HG03095 (cell line): ENCODE measurements at regions not wholly inside any gene's neighbourhood (a gene's known extent, or its start where the extent isn't known, plus 50 kb on each side); places are given as distances from the start of the nearest gene placed in this dataset.

Source experiments
- ATAC-seq: cut with Tn5 transposase; IDR thresholded peaks from one replicate; pipeline ENCODE4 v1.9.1; 2021; ENCODE audit warnings: moderate library complexity; ENCODE audit not compliant: unreplicated experiment

DNA sequence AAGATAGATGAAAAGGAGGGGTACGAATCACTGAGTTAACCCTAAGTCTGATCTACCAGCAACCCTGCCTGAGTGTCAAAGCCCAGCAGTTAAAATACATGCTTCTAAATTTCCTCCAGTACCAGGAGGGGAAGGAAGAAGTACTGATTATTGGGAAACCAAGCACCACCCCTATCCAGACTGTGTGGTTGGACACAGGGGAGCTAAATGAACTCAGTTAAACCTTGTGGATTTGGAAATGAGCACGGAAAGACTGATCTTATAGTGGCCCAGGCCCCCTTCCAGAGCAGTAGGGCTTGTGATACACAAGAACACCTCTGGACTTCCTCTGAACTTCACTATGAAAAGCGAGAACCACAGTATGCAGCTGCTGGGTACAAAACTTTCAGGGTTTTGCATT lies 585.6 kb downstream of the MAFB start:
- ATAC-seq = no peak

DNA sequence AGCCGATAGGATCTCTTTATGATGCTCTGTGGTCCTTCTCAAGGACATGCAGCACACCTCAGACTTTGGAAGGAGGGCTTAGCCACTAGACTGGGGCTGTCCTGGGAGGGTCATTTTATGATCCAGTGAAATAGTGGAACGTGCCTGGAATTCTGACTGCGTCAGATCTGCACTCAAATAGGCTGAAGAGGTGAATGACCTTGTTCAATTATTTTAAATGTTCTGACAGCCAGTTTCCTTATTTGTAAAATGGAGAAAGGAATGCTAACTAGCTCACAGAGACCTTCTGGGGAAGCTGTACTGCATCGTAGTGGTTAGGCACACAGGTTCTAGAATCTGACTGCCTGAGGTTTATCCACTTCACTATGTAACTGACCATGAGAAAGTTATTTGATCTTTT lies 587.5 kb downstream of the MAFB start:
- ATAC-seq = no peak

- ATAC-seq = no peak
Measured at GRCh38 chr20:40100261-40100660, 588.8 kb downstream of the MAFB start.

- ATAC-seq = no peak
Measured at GRCh38 chr20:40090236-40090635, 598.8 kb downstream of the MAFB start.

DNA sequence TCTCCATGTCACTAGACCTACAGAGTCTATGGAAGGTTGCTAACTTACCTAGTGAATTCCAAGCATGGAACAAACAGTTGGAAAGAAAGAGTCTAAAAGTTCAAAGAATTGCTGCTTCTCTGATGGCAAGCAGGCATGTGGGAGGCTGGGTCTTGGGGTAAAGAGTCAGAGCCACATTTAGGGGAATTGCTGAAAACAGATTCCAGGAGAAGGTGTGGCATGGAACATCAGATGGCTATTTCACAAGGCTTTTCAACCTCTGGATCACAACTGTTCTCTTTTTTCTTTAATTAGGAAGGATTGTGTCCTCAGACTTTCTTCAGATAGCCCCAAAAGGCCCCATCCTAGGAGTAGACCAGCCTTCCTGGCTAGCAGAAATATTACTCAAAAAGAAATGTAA lies 601.5 kb downstream of the MAFB start:
- no peak for ATAC-seq

DNA sequence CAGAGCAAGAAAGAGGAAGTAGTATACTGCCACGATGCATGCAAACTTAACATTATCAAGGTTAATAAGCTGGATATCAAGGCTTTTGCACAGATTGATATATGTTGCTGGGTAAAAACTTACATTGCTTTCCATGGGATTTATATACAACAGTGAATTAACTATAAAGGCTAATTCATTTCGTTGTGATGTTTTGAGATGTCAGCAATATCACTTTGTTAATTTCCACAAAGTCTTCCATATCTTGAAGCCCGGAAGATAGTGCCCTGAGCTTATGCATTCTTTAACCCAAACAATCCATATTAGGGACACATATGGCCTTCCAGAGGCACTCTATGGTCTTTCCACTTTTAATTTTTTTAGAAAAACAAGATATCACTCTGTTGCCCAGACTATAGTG lies 603.5 kb downstream of the MAFB start:
- ATAC-seq = no peak

GRCh38 chr20:40082436-40082835 lies 606.6 kb downstream of the MAFB start:
- ATAC-seq = no peak

DNA sequence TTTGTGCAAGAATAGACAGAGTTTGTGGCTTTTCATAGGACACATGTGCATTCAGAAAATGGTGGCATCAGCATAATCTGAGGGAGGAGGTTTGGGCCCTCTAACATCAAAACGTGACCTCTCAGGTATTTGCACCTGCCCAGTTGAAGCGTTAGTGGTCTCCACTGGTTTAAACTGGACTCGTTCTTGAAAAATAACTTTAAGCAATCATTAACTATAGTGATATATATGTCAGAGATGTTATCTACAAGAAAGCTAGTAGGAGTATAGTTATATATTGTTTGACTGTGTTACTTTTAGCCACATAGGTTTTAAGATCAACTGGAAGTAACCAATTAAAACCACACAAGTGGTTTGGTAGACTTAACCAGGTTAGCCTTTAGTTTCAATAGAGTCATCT lies 607.4 kb downstream of the MAFB start:
- no peak for ATAC-seq

DNA sequence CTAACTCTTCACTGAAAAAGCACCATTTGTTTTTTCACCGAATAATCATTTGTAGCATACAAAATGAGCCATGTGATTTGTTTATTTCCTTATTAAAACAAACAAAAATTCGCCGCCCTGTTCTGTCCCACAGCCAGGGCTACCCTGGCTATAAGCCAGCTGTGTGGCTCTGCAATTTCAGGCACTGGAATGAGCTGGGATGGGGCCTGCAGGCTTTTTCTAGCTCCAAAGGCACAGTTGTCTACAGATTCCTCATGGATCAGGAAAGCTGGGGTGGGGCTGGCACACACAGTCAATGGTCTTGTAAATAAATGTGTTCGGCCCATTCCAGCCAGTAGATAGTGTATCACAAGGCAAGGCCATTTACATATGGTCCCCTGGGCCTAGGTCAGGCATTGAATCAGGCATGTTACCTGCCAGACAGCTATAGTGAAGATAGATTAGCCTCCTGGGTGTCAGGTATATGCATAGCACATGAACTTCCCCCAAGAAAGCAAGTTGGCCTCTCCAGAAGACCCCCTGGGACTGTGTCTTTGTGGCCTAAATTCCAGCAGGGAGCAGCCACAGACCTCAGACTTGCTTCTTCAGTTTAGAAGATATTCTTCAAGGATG lies 608.9 kb downstream of the MAFB start:
- ATAC-seq = no peak

GRCh38 chr20:40073535-40074111 lies 615.4 kb downstream of the MAFB start:
- ATAC-seq = no peak

- no peak for ATAC-seq
Measured at GRCh38 chr20:40072907-40073306, 616.1 kb downstream of the MAFB start.

- ATAC-seq = no peak
Measured at GRCh38 chr20:40056171-40056570, 632.9 kb downstream of the MAFB start.

DNA sequence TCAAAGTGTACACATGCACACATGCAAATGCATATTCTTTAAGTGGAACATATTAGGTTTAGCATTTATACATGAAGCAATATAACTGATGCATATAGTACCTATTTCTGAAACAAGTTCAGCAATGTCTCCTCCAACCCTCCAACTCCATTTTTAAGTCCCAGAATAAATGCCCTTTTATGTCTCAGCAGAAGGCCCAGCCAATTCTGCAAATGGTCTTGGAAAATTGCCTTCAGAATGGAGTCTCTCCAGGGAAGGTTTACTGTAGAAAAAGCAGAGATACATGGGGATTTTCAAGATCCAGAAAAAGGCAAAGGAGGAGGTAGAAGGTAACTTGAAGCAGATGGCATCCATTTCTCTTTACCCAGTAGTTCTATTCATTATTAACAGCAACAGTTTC lies 633.3 kb downstream of the MAFB start:
- ATAC-seq = no peak

GRCh38 chr20:40054311-40054710 lies 634.7 kb downstream of the MAFB start:
- no peak for ATAC-seq

DNA sequence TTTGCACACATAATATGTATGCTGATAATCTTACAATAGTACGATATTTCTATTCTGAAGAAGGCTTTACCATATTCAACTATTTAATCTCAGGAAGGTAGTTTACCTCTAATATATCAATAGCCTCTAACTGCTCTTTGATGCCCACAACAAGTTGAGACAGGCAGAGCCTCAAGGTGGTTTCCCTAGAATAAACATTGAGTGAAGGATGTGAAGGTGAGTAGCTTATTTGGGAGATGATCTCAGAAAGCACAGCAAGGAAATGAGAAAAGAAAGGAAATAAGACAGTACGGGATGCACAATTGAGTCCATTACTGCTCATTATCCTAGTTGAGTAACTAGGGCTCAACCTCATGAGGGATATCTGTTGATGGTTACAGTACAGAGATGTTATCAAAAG lies 638.4 kb downstream of the MAFB start:
- ATAC-seq = no peak

GRCh38 chr20:40049854-40050253 lies 639.2 kb downstream of the MAFB start:
- ATAC-seq = no peak

GRCh38 chr20:40046703-40047102 lies 642.3 kb downstream of the MAFB start:
- ATAC-seq = no peak

DNA sequence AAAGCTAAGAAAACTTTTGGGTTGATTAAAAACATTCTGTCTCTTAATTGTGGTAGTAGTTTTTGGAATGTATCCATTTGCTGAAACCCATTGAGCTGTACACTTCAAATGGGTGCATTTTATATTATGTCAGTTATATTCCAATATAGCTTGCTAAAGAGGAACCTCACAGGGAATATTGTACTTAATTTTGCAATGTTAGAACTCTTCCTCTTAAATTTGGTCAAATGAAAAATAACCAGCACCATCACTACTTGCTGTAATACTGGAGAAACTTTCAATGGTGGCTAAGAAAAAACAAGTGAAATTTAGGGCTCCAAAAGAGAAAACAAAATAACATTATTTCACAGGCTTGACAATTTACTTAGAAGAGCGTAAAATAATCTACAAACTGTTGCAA lies 651.5 kb downstream of the MAFB start:
- no peak for ATAC-seq

DNA sequence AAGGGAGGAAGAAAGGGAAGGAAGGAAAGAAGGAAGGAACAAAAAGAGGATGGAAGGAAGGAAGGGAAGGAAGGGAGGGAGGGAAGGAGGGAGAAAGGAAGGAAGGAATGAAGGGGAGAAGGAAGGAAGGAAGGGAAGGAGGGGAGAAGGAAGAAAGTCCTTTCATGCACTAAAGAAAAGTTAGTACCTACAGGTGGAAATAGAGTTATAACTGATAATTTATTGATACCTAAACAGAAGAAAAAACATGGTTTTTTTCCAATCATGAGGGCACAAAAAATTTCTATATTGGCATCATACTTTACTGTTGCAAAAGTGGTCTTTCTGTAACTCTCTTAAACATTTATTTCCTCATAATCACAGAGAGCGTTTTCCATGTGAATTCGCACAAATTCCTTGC lies 659.4 kb downstream of the MAFB start:
- no peak for ATAC-seq

DNA sequence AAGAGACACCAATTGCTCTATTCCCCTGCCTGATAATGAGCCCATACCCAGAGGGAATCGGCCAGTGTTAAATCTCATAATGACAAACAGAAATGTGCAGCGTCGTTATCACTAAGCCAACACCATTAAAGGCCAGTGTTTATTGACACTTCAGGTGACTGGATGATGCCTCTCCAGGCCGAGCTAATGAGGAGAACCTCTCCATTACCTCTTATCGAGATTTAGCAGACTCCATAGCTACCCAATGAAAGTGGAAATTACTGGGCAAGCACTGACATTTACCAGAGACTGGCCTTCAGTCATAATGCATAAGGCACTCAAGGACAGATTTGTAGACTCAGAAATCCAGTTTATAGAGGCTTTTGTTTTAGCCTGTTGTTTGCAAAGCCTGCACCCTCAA lies 669.5 kb downstream of the MAFB start:
- no peak for ATAC-seq

DNA sequence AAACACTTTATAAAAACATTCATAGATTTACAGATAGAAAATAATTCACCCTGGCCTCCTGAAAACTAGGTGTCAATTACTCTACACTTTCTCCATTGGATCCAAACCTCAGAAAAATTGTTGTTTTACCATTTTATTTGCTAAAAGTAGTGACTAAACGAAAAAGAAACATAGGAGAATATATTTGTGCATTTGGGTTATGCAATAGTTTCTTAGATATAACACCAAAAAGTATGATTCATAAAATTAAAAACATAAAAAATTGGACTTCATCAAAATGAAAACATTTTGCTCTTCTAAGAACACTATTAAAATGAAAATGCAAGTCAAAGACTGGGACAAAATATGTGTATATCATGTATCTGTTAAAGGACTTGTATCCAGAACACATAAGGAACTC lies 671.3 kb downstream of the MAFB start:
- ATAC-seq = no peak

DNA sequence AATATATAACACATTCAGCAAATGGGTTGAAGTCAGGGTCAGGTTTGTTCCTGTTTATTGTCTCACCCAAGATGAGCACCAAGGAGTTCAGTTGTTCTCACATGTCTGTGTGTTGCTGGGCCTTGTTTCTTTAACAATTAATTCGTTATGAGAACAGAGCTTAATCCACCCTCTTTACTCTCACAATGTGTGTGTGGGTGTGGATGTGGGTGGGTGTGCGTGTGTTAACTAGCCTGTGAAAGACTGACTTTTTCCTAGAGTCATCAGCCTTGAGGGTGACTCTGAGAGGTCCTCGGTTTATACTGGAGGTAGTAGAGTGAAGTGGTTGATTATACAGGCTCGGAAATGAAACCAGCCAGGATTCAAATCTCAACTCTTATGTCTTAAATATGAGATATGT lies 672.1 kb downstream of the MAFB start:
- ATAC-seq = no peak

- no peak for ATAC-seq
Measured at GRCh38 chr20:40016392-40016791, 672.6 kb downstream of the MAFB start.
